Common myeloid progenitor, CD34-positive (primary cell): ENCODE measurements at regions not wholly inside any gene's neighbourhood (a gene's known extent, or its start where the extent isn't known, plus 50 kb on each side); places are given as distances from the start of the nearest gene placed in this dataset.

Experiments
- CTCF ChIA-PET: fragments of 350-600 bp; sonication (Branson Sonifier 250); formaldehyde crosslinking; loops from one replicate; lab custom pipeline; 2021; ENCODE audit warnings: antibody characterized with exemption; lab: Charles Lee
- POLR2A ChIA-PET: fragments of 350-600 bp; sonication (Branson Sonifier 250); formaldehyde crosslinking; loops from one replicate; lab custom pipeline; 2021; ENCODE audit warnings: antibody characterized with exemption; lab: Charles Lee
- DNase-seq, 3 donors: peaks; one replicate each; pipeline versions ENCODE4 v3.0.0 to v3.0.0-alpha.2; 2013
- H3K27ac ChIP-seq, 2 experiments: 1 replicate in 1 of 2; 2 replicates in 1 of 2; pipeline ENCODE4 v1.7.0; 2013; ENCODE audit warnings: inconsistent platforms in 2 of 2, low read length in 2 of 2, mild to moderate bottlenecking in 2 of 2, low read depth in 1 of 2, moderate library complexity in 1 of 2; ENCODE audit not compliant: severe bottlenecking in 2 of 2, insufficient read depth in 1 of 2, poor library complexity in 1 of 2
- H3K27me3 ChIP-seq, 5 experiments: replicated peaks in 2 of 5; 1 replicate in 3 of 5; 2 replicates in 2 of 5; pipeline versions ENCODE4 v1.6.1 to v1.7.0; 2013; ENCODE audit warnings: low read length in 4 of 5, mild to moderate bottlenecking in 2 of 5, moderate library complexity in 2 of 5, inconsistent platforms in 1 of 5; ENCODE audit not compliant: insufficient read depth in 5 of 5, control insufficient read depth in 4 of 5
- H3K36me3 ChIP-seq, 4 experiments: 1 replicate in 2 of 4; 2 replicates in 2 of 4; pipeline versions ENCODE4 v1.6.1 to v1.7.0; 2013; ENCODE audit warnings: low read length in 3 of 4, control low read depth in 1 of 4, mild to moderate bottlenecking in 1 of 4; ENCODE audit not compliant: control insufficient read depth in 4 of 4, insufficient read depth in 4 of 4
- H3K4me1 ChIP-seq, 4 experiments: 1 replicate in 3 of 4; 2 replicates in 1 of 4; pipeline versions ENCODE4 v1.6.1 to v1.7.1; 2013; ENCODE audit warnings: low read length in 3 of 4, mild to moderate bottlenecking in 3 of 4, control low read depth in 1 of 4, inconsistent platforms in 1 of 4, moderate library complexity in 1 of 4; ENCODE audit not compliant: control insufficient read depth in 4 of 4, insufficient read depth in 4 of 4; ENCODE audit errors: control extremely low read depth in 1 of 4
- H3K4me3 ChIP-seq, 7 experiments: 1 replicate in 4 of 7; 2 replicates in 3 of 7; pipeline versions ENCODE4 v1.5.1 to v1.7.0; 2013; ENCODE audit warnings: mild to moderate bottlenecking in 7 of 7, low read length in 6 of 7, moderate library complexity in 6 of 7, inconsistent platforms in 2 of 7, low read depth in 2 of 7, control low read depth in 1 of 7; ENCODE audit not compliant: insufficient read depth in 4 of 7, control insufficient read depth in 1 of 7; ENCODE audit errors: extremely low read depth in 1 of 7
- H3K9me3 ChIP-seq, 5 experiments: 1 replicate in 4 of 5; 2 replicates in 1 of 5; pipeline versions ENCODE4 v1.6.1 to v1.7.1; 2013; ENCODE audit warnings: low read length in 4 of 5, mild to moderate bottlenecking in 2 of 5, inconsistent platforms in 1 of 5, low read depth in 1 of 5, moderate library complexity in 1 of 5; ENCODE audit not compliant: control insufficient read depth in 4 of 5, insufficient read depth in 2 of 5; ENCODE audit errors: control extremely low read depth in 1 of 5
- WGBS: methylation state at CpG from one replicate; pipeline ENCODE4 v1.1.5; 2013; ENCODE audit not compliant: insufficient coverage; 5-methylcytosine and 5-hydroxymethylcytosine counted together

DNA sequence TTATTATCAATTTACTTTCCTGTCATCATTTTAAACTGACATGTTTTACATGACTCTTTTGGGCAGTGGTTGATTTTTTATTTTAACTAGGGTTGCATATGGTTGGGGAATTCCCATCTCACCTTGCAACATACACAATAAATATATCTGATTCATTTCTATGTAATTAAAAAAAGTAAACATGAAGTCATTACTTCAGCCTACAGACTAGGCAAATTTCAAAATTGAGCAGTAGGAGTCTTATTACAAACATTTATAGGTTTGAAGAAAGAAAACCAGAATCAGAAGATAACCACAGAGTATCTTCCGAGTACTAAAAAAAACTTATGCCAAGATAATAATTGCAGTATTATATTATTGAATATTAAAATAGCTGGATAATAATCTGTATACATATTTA, 377.0 kb upstream of the VRK2 start:
- Histone ChIP-seq H3K9me3 (no peaks in the 10 kb centered on the region), H3K4me1 (no peaks in the 10 kb centered on the region), H3K4me3 (no peak overlapping the region), H3K27me3 (no peaks in the 10 kb centered on the region), H3K36me3 (no peaks in the 10 kb centered on the region), H3K27ac (no peak overlapping the region)
- POLR2A ChIA-PET, result no interaction called here
- no peak for DNase-seq
- no CpG with 5 or more reads among the region's 1 CpG for WGBS
- CTCF ChIA-PET, result no interaction called here

GRCh38 chr2:57674025-57674424, 372.6 kb upstream of the VRK2 start:
- CTCF ChIA-PET, result no interaction called here
- WGBS, result 90% methylated on average over 2 of the region's 2 CpGs

DNA sequence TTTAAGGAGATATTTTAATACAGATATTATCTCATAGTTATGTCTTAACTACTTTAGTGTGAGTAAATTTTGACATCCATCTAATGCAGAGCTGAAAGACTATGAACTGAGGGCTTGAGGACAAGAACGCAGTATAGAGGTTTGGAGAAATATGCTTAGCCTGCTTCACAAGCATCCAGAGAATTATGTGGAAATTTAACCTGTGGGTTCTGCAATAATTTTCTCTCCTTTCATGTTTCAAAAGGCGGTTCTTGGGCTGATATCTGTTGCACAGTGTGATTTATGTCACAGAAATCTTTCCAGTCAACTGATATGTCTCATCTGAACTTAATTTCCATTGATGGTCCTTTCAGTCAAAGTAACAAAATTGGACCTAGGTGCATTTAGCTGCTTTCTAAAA, 371.9 kb upstream of the VRK2 start:
- 95% methylated on average over 2 of the region's 2 CpGs for WGBS
- POLR2A ChIA-PET, result no interaction called here

More at GRCh38 chr2:57674025-57674424, 372.6 kb upstream of the VRK2 start:
- H3K9me3 ChIP-seq, result no peaks in the 10 kb centered on the region
- no peak for DNase-seq
- H3K27ac ChIP-seq, result no peak overlapping the region
- no peak overlapping the region for H3K4me3 ChIP-seq
- no peaks in the 10 kb centered on the region for H3K27me3 ChIP-seq
- no peaks in the 10 kb centered on the region for H3K4me1 ChIP-seq
- POLR2A ChIA-PET, result no interaction called here
- H3K36me3 ChIP-seq, result no peaks in the 10 kb centered on the region

DNA sequence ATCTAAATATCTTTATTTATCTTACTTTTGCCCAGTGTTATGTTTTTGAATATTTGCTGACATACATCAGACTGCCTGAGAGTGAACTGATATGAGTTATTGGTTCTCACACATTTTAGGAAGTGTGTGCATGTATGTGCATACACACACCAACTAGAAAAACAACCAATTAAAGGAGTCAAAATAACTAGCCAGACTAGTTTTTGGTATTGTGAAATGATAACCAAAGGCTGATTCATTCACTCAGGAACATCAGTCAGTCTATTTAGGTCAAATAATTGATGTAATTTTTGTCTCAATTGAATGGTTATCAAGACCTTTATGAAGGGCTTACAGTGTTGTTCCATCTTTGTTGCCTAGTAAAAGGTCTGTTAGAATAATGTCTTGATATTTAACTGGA, 369.3 kb upstream of the VRK2 start:
- Histone ChIP-seq H3K9me3 (no peaks in the 10 kb centered on the region), H3K27ac (no peak overlapping the region), H3K27me3 (no peaks in the 10 kb centered on the region), H3K4me1 (no peaks in the 10 kb centered on the region), H3K4me3 (no peak overlapping the region), H3K36me3 (no peaks in the 10 kb centered on the region)
- no peak for DNase-seq
- ChIA-PET POLR2A (no interaction called here), CTCF (no interaction called here)

More for the DNA sequence above, 371.9 kb upstream of the VRK2 start:
- H3K4me1 ChIP-seq, result no peaks in the 10 kb centered on the region
- CTCF ChIA-PET, result no interaction called here
- no peak overlapping the region for H3K4me3 ChIP-seq
- DNase-seq, result no peak
- H3K9me3 ChIP-seq, result no peaks in the 10 kb centered on the region
- H3K36me3 ChIP-seq, result no peaks in the 10 kb centered on the region
- H3K27ac ChIP-seq, result no peak overlapping the region
- H3K27me3 ChIP-seq, result no peaks in the 10 kb centered on the region

DNA sequence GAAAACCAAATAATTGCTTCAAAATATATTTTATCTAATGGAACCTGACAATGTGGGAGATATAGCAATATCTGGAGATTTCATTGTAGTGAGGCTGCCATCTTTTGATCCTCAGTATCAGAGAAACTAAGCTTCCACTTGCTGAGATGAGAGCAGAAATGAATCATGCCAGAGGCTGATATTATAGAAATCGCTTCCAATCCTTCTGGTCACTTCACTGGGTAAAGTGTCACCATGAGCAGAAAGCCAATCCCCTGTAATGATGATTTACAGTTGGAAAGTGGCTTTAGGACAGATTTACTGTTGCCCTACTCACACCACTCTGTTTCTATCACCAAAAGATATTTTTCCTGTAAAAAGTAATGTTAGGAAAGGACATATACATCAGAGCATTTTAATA, 365.0 kb upstream of the VRK2 start:
- no peaks in the 10 kb centered on the region for H3K27me3 ChIP-seq
- no CpG with 5 or more reads among the region's 1 CpG for WGBS
- POLR2A ChIA-PET, result no interaction called here
- H3K9me3 ChIP-seq, result no peaks in the 10 kb centered on the region
- H3K4me1 ChIP-seq, result no peaks in the 10 kb centered on the region
- DNase-seq, result no peak
- CTCF ChIA-PET, result no interaction called here
- no peak overlapping the region for H3K4me3 ChIP-seq
- H3K27ac ChIP-seq, result no peak overlapping the region
- H3K36me3 ChIP-seq, result no peaks in the 10 kb centered on the region

DNA sequence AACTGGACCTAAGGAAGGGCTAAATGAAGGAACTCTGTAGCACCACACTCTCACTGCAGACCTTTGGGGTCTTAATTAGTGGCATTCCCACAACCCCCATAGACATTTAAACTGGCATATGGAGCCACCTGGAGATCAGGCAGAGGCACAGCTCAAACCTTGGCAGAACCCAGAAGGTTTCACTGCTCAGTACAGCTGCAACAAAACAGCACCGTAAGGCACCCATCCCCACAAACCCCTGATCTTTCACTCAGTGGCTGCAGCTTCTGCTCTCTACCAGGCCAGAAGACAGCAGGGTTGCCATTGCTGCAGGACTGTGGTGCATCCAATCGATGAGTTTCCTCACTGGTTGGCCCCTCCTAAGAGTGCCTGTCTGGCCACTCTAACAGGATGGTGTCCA, 361.6 kb upstream of the VRK2 start:
- H3K4me3 ChIP-seq, result no peak overlapping the region
- H3K9me3 ChIP-seq, result peaks cover 0 to 9% (median 0%) of the 10 kb centered on the region in 5 experiments
- H3K27ac ChIP-seq, result no peak overlapping the region
- H3K4me1 ChIP-seq, result no peaks in the 10 kb centered on the region
- WGBS, result 90% methylated on average over 1 of the region's 2 CpGs
- no peak for DNase-seq
- ChIA-PET CTCF (no interaction called here), POLR2A (no interaction called here)
- H3K27me3 ChIP-seq, result no peaks in the 10 kb centered on the region
- no peaks in the 10 kb centered on the region for H3K36me3 ChIP-seq

GRCh38 chr2:57692395-57692794, 354.2 kb upstream of the VRK2 start:
- no peaks in the 10 kb centered on the region for H3K27me3 ChIP-seq
- H3K4me1 ChIP-seq, result no peaks in the 10 kb centered on the region
- no peaks in the 10 kb centered on the region for H3K36me3 ChIP-seq
- no peak for DNase-seq
- no peak overlapping the region for H3K4me3 ChIP-seq
- H3K9me3 ChIP-seq, result peaks cover 0 to 18% (median 0%) of the 10 kb centered on the region in 5 experiments
- CTCF ChIA-PET, result no interaction called here
- POLR2A ChIA-PET, result no interaction called here
- H3K27ac ChIP-seq, result no peak overlapping the region
